GM12878 (cell line): ENCODE measurements at regions not wholly inside any gene's neighbourhood (a gene's known extent, or its start where the extent isn't known, plus 50 kb on each side); places are given as distances from the start of the nearest gene placed in this dataset.

Experiments used
- ATAC-seq: fragments of 200-7000 bp; cut with Tn5 transposase; 3 replicates; pipeline ENCODE4 v1.9.1; 2020; ENCODE audit warnings: mild to moderate bottlenecking, moderate library complexity
- BruUV-seq: library from RNA; stranded (reverse); fragments of 400-500 nt; replicated peaks from 2 replicates; lab custom pipeline; 2021; lab: Mats Ljungman, UMichigan
- CTCF ChIA-PET: fragments of 300-600 bp; sonication (Branson Sonifier 250); formaldehyde crosslinking; extraction: SDS; loops from one replicate; lab custom pipeline; 2021; ENCODE audit warnings: inconsistent platforms; lab: Yijun Ruan, JAX
- POLR2A ChIA-PET: fragments of 350-600 bp; formaldehyde crosslinking; extraction: SDS; loops from one replicate; lab custom pipeline; 2021; ENCODE audit warnings: inconsistent platforms; lab: Charles Lee
- RAD21 ChIA-PET: fragments of 300-600 bp; sonication (Branson Sonifier 250); formaldehyde crosslinking; loops from one replicate; lab custom pipeline; 2023; ENCODE audit warnings: antibody characterized with exemption; ENCODE audit not compliant: unreplicated experiment; lab: Charles Lee
- SMC1A ChIA-PET: fragments of 300-600 bp; sonication (Branson Sonifier 250); formaldehyde crosslinking; loops from one replicate; lab custom pipeline; 2023; ENCODE audit not compliant: unreplicated experiment, uncharacterized antibody; lab: Charles Lee
- DNase-seq: peaks from one replicate; pipeline ENCODE4 v3.0.0-alpha.2; 2011; ENCODE audit warnings: low read depth, low spot score
- FAIRE-seq: peaks from 3 replicates; lab custom pipeline; 2011; peaks lifted over from hg19 to GRCh38; lab: Jason Lieb, UNC
- H2AFZ ChIP-seq: 2 replicates; pipeline ENCODE4 v1.6.0; 2011; ENCODE audit warnings: low read depth, low read length, control low read depth; ENCODE audit not compliant: control insufficient read depth
- H3K27ac ChIP-seq: 2 replicates; pipeline ENCODE4 v1.5.1; 2011; ENCODE audit warnings: control low read depth; ENCODE audit not compliant: control insufficient read depth, insufficient read depth
- H3K27me3 ChIP-seq, 2 experiments: replicated peaks in 1 of 2; 2 replicates each; pipeline versions ENCODE4 v1.6.0 to v1.6.1; 2011; ENCODE audit warnings: low read length in 1 of 2; ENCODE audit not compliant: control insufficient read depth in 2 of 2, insufficient read depth in 2 of 2
- H3K36me3 ChIP-seq, 2 experiments: 2 replicates each; pipeline ENCODE4 v1.5.1; 2011; ENCODE audit warnings: low read length in 1 of 2; ENCODE audit not compliant: control insufficient read depth in 2 of 2, insufficient read depth in 2 of 2
- H3K4me1 ChIP-seq: 2 replicates; pipeline ENCODE4 v1.6.1; 2011; ENCODE audit warnings: mild to moderate bottlenecking, low read length, moderate library complexity, mixed read lengths; ENCODE audit not compliant: control insufficient read depth, insufficient read depth
- H3K4me2 ChIP-seq: 2 replicates; pipeline ENCODE4 v1.6.0; 2011; ENCODE audit warnings: control low read depth; ENCODE audit not compliant: control insufficient read depth, insufficient read depth
- H3K4me3 ChIP-seq: fragments of 200-600 bp; sonication (generic); 2 replicates; pipeline ENCODE4 v1.5.1; 2016
- H3K79me2 ChIP-seq: 2 replicates; pipeline ENCODE4 v1.6.0; 2011; ENCODE audit warnings: low read length; ENCODE audit not compliant: control insufficient read depth, insufficient read depth
- H3K9ac ChIP-seq: 2 replicates; pipeline ENCODE4 v1.8.0; 2011; ENCODE audit warnings: low read length, control low read depth, mixed read lengths; ENCODE audit not compliant: control insufficient read depth, insufficient read depth
- H3K9me3 ChIP-seq: replicated peaks from 3 replicates; pipeline ENCODE4 v1.5.1; 2011; ENCODE audit warnings: mild to moderate bottlenecking, low read length; ENCODE audit not compliant: control insufficient read depth, insufficient read depth
- H4K20me1 ChIP-seq: 2 replicates; pipeline ENCODE4 v1.6.0; 2011; ENCODE audit not compliant: control insufficient read depth, insufficient read depth
- BACH1 ChIP-seq: fragments of 450-650 bp; IDR thresholded peaks from 2 replicates; pipeline ENCODE4 v1.6.1; 2017; ENCODE audit warnings: mild to moderate bottlenecking, borderline replicate concordance
- BMI1 ChIP-seq: fragments of 450-650 bp; IDR thresholded peaks from 2 replicates; pipeline ENCODE4 v1.6.1; 2016; ENCODE audit warnings: mild to moderate bottlenecking, moderate library complexity, borderline replicate concordance
- CREM ChIP-seq: IDR thresholded peaks from 2 replicates; pipeline ENCODE4 v1.6.1; 2014; ENCODE audit warnings: antibody characterized with exemption, low read depth
- E2F8 ChIP-seq: fragments of 450-650 bp; IDR thresholded peaks from 2 replicates; pipeline ENCODE4 v1.6.1; 2018; ENCODE audit warnings: mild to moderate bottlenecking, low read depth, moderate library complexity; ENCODE audit not compliant: partially characterized antibody
- EGR1 ChIP-seq, 2 experiments: IDR thresholded peaks; 1 replicate in 1 of 2; 2 replicates in 1 of 2; pipeline ENCODE4 v1.6.1; 2011 to 2012; ENCODE audit warnings: low read depth in 2 of 2, low read length in 2 of 2, borderline replicate concordance in 1 of 2, mild to moderate bottlenecking in 1 of 2, moderate library complexity in 1 of 2
- EP300 ChIP-seq, 2 experiments: fragments of 150-350 bp in 1 of 2; IDR thresholded peaks; 2 replicates each; pipeline ENCODE4 v1.6.1; 2011 to 2012; ENCODE audit warnings: low read depth in 2 of 2, low read length in 2 of 2, borderline replicate concordance in 1 of 2, improper control_type of control experiment in 1 of 2, inconsistent platforms in 1 of 2; ENCODE audit not compliant: control insufficient read depth in 1 of 2
- HDAC6 ChIP-seq: fragments of 200-600 bp; sonication (generic); IDR thresholded peaks from one replicate; pipeline ENCODE4 v1.8.0; 2017; ENCODE audit warnings: antibody characterized with exemption; ENCODE audit not compliant: unreplicated experiment
- HSF1 ChIP-seq: fragments of 150-350 bp; IDR thresholded peaks from 2 replicates; pipeline ENCODE4 v1.6.1; 2014; ENCODE audit warnings: mild to moderate bottlenecking, low read depth, low read length
- LARP7 ChIP-seq: fragments of 450-650 bp; IDR thresholded peaks from 2 replicates; pipeline ENCODE4 v1.6.1; 2017; ENCODE audit warnings: mild to moderate bottlenecking
- MEF2B ChIP-seq: fragments of 450-650 bp; IDR thresholded peaks from 2 replicates; pipeline ENCODE4 v1.6.1; 2018; ENCODE audit warnings: mild to moderate bottlenecking, moderate library complexity; ENCODE audit not compliant: partially characterized antibody, poor library complexity, severe bottlenecking
- MTA3 ChIP-seq: IDR thresholded peaks from 2 replicates; pipeline ENCODE4 v1.6.1; 2012; ENCODE audit warnings: low read length, inconsistent platforms, borderline replicate concordance
- NBN ChIP-seq: fragments of 450-650 bp; IDR thresholded peaks from 2 replicates; pipeline ENCODE4 v1.6.1; 2016
- POLR2AphosphoS2 ChIP-seq: IDR thresholded peaks from 2 replicates; pipeline ENCODE4 v1.6.1; 2011; ENCODE audit warnings: low read depth, mild to moderate bottlenecking, low read length, improper control_type of control experiment, moderate library complexity
- RB1 ChIP-seq: fragments of 450-650 bp; formaldehyde crosslinking; IDR thresholded peaks from 2 replicates; pipeline ENCODE4 v1.6.1; 2017; ENCODE audit warnings: mild to moderate bottlenecking, borderline replicate concordance
- RCOR1 ChIP-seq: conservative IDR thresholded peaks from 2 replicates; pipeline ENCODE4 v1.6.1; 2012; ENCODE audit warnings: low read depth, low read length, improper control_type of control experiment
- RFX5 ChIP-seq: IDR thresholded peaks from 2 replicates; pipeline ENCODE4 v1.6.1; 2011; ENCODE audit warnings: low read depth, low read length, improper control_type of control experiment
- SIX5 ChIP-seq: IDR thresholded peaks from 2 replicates; pipeline ENCODE4 v1.6.1; 2011; ENCODE audit warnings: mild to moderate bottlenecking, low read depth, low read length, moderate library complexity; ENCODE audit not compliant: severe bottlenecking
- SMAD5 ChIP-seq: IDR thresholded peaks from 2 replicates; pipeline ENCODE4 v1.6.1; 2016; ENCODE audit warnings: antibody characterized with exemption, low read depth
- SPI1 ChIP-seq: IDR thresholded peaks from 2 replicates; pipeline ENCODE4 v1.6.1; 2011; ENCODE audit warnings: low read depth, mild to moderate bottlenecking, low read length, moderate library complexity, borderline replicate concordance; ENCODE audit not compliant: insufficient read depth
- WGBS: methylation state at CpG from one replicate; pipeline ENCODE4 v1.1.6; 2016; ENCODE audit warnings: low lambda C conversion rate; ENCODE audit not compliant: insufficient replicate concordance, insufficient coverage; ENCODE audit errors: missing lambda C conversion rate; 5-methylcytosine and 5-hydroxymethylcytosine counted together
- in situ Hi-C: fragments of 300-500 bp; cut with MboI; formaldehyde crosslinking; loops from 9 replicates; pipeline ENCODE4 v1.14.3; 2018; ENCODE audit warnings: mixed read lengths
- intact Hi-C: fragments of 100-400 bp; cut with micrococcal nuclease; formaldehyde crosslinking; loops from one replicate; pipeline ENCODE4 v1.14.2; 2022; ENCODE audit not compliant: unreplicated experiment

GRCh38 chr21:35352793-35353192, 303.7 kb upstream of the RUNX1 start (continued):
- TF ChIP-seq BACH1 (no peak), EGR1 (IDR thresholded peaks at IDR 0.05; ENCODE audit: borderline replicate concordance in 1 of 2, low read depth in 2 of 2, low read length in 2 of 2) (no peak), HDAC6 (no peak), RFX5 (no peak)

GRCh38 chr21:35352066-35352770, 303.1 kb upstream of the RUNX1 start:
- H3K9me3 ChIP-seq: no peaks in the 10 kb centered on the region
- H3K9ac ChIP-seq: no peak overlapping the region
- RAD21 ChIA-PET: no interaction called here
- H4K20me1 ChIP-seq: no peaks in the 10 kb centered on the region
- no peak overlapping the region for H3K4me2 ChIP-seq
- no TSS peak for BruUV-seq
- TF ChIP-seq RB1: no peak
- no peak for TF ChIP-seq SPI1
- TF ChIP-seq BMI1: no peak
- TF ChIP-seq MEF2B: no peak
- no peak for TF ChIP-seq HSF1
- TF ChIP-seq EP300 (IDR thresholded peaks at IDR 0.05; ENCODE audit: borderline replicate concordance in 1 of 2, control insufficient read depth in 1 of 2, low read depth in 2 of 2, low read length in 2 of 2): no peak
- TF ChIP-seq CREM: no peak
- TF ChIP-seq E2F8: no peak
- TF ChIP-seq MTA3: no peak
- TF ChIP-seq SMAD5: no peak
- TF ChIP-seq NBN: no peak
- TF ChIP-seq SIX5: no peak
- no peak for TF ChIP-seq LARP7
- no peak for TF ChIP-seq RCOR1
- no peak for TF ChIP-seq POLR2AphosphoS2
- TF ChIP-seq, all 136 proteins: peak for 0
- Histone ChIP-seq H3K36me3 (no peaks in the 10 kb centered on the region), H2AFZ (no peak overlapping the region), H3K79me2 (no peaks in the 10 kb centered on the region), H3K4me3 (no peak overlapping the region), H3K4me1 (no peaks in the 10 kb centered on the region), H3K27ac (no peak overlapping the region), H3K27me3 (peaks cover 0 to 3% of the 10 kb centered on the region in 2 experiments; a peak in 1 of 4 replicates)
- WGBS: 36% methylated on average over 4 of the region's 4 CpGs
- FAIRE-seq (no peak), DNase-seq (no peak), ATAC-seq (no peak)
- ChIA-PET CTCF (no interaction called here), POLR2A (no interaction called here), SMC1A (no interaction called here)
- intact Hi-C loops (no loop called here), in situ Hi-C loops (no loop called here)
